OCI-LY1 (cell line): ENCODE measurements at regions not wholly inside any gene's neighbourhood (a gene's known extent, or its start where the extent isn't known, plus 50 kb on each side); places are given as distances from the start of the nearest gene placed in this dataset.

Source experiments
- CTCF ChIP-seq: fragments of 200-600 bp; sonication (generic), shearing (Covaris generic); IDR thresholded peaks from 2 replicates; pipeline ENCODE4 v1.5.1; 2017; ENCODE audit warnings: mild to moderate bottlenecking, antibody characterized with exemption, low read length, moderate library complexity, mixed read lengths
- EZH2 ChIP-seq: fragments of 200-600 bp; sonication (generic), shearing (Covaris generic); IDR thresholded peaks from 2 replicates; pipeline ENCODE4 v1.8.0; 2017; ENCODE audit warnings: borderline replicate concordance, mixed run types, mild to moderate bottlenecking, antibody characterized with exemption, low read length, moderate library complexity, mixed read lengths

- TF ChIP-seq CTCF (no peak), EZH2 (no peak)
Measured at GRCh38 chr4:181166742-181167399, 1076.3 kb upstream of the TENM3 start.
